K562 (cell line): ENCODE measurements at regions not wholly inside any gene's neighbourhood (a gene's known extent, or its start where the extent isn't known, plus 50 kb on each side); places are given as distances from the start of the nearest gene placed in this dataset.

ENCODE experiments used
- ATAC-seq: fragments of 200-7000 bp; cut with Tn5 transposase; 3 replicates; pipeline ENCODE4 v1.9.1; 2020; ENCODE audit warnings: moderate library complexity
- BruUV-seq: library from RNA; stranded (reverse); fragments of 400-500 nt; replicated peaks from 2 replicates; lab custom pipeline; 2021; lab: Mats Ljungman, UMichigan
- CTCF ChIA-PET: fragments of 300-600 bp; formaldehyde crosslinking; extraction: SDS; loops from one replicate; lab custom pipeline; 2021; ENCODE audit warnings: low intra/inter-chr PET ratio; lab: Yijun Ruan, JAX
- POLR2A ChIA-PET: fragments of 300-600, 350-650 bp; sonication (Branson Sonifier 250); formaldehyde crosslinking; extraction: SDS; loops from one replicate; lab custom pipeline; 2021; ENCODE audit warnings: antibody characterized with exemption, inconsistent platforms; lab: Yijun Ruan, JAX
- DNase-seq, 4 experiments: peaks; one replicate each; pipeline versions ENCODE4 v3.0.0 to v3.0.0-alpha.2; 2011 to 2018; ENCODE audit warnings: low spot score in 3 of 4, mixed read lengths in 3 of 4; ENCODE audit errors: extremely low read depth in 1 of 4
- FAIRE-seq: peaks from 2 replicates; lab custom pipeline; 2011; peaks lifted over from hg19 to GRCh38; lab: Jason Lieb, UNC
- H2AFZ ChIP-seq: 2 replicates; pipeline ENCODE4 v1.6.0; 2011; ENCODE audit warnings: low read depth, low read length, control low read depth, inconsistent platforms
- H3K27ac ChIP-seq: fragments of 200-600 bp; 3 replicates; pipeline ENCODE4 v1.8.0; 2011; ENCODE audit warnings: low read depth, mild to moderate bottlenecking, control low read depth, inconsistent platforms, low read length, moderate library complexity, mixed read lengths; ENCODE audit errors: extremely low read depth
- H3K27me3 ChIP-seq, 2 experiments: fragments of 300-600 bp in 1 of 2; 2 replicates in 1 of 2; 3 replicates in 1 of 2; pipeline versions ENCODE4 v1.6.0 to v1.8.0; 2011; ENCODE audit warnings: inconsistent platforms in 2 of 2, low read length in 2 of 2, mild to moderate bottlenecking in 1 of 2, mixed read lengths in 1 of 2, moderate library complexity in 1 of 2; ENCODE audit not compliant: control insufficient read depth in 2 of 2, insufficient read depth in 2 of 2
- H3K36me3 ChIP-seq: fragments of 300-600 bp; 3 replicates; pipeline ENCODE4 v1.8.0; 2011; ENCODE audit warnings: mild to moderate bottlenecking, low read length, inconsistent platforms; ENCODE audit not compliant: control insufficient read depth, insufficient read depth
- H3K4me1 ChIP-seq, 2 experiments: fragments of 200-600 bp in 1 of 2; replicated peaks in 1 of 2; 2 replicates in 1 of 2; 3 replicates in 1 of 2; pipeline versions ENCODE4 v1.5.1 to v1.8.0; 2011; ENCODE audit warnings: inconsistent platforms in 2 of 2, low read length in 2 of 2, mild to moderate bottlenecking in 1 of 2, mixed read lengths in 1 of 2, moderate library complexity in 1 of 2; ENCODE audit not compliant: control insufficient read depth in 2 of 2, insufficient read depth in 2 of 2
- H3K4me2 ChIP-seq: 2 replicates; pipeline ENCODE4 v1.6.1; 2011; ENCODE audit warnings: low read length, control low read depth, inconsistent platforms, mixed read lengths; ENCODE audit not compliant: insufficient read depth
- H3K4me3 ChIP-seq: fragments of 200-600 bp; sonication (generic), shearing (Covaris generic); 2 replicates; pipeline ENCODE4 v1.5.1; 2016; ENCODE audit warnings: control low read depth, inconsistent platforms
- H3K79me2 ChIP-seq: fragments of 200-600 bp; 3 replicates; pipeline ENCODE4 v1.8.0; 2011; ENCODE audit warnings: low read length, inconsistent platforms; ENCODE audit not compliant: control insufficient read depth, insufficient read depth
- H3K9ac ChIP-seq, 2 experiments: 2 replicates each; pipeline versions ENCODE4 v1.6.0 to v1.6.1; 2011; ENCODE audit warnings: low read depth in 2 of 2, low read length in 2 of 2, control low read depth in 1 of 2, inconsistent platforms in 1 of 2, mild to moderate bottlenecking in 1 of 2, mixed read lengths in 1 of 2; ENCODE audit not compliant: insufficient read depth in 1 of 2
- H3K9me1 ChIP-seq: one replicate; pipeline ENCODE4 v1.6.0; 2011; ENCODE audit warnings: inconsistent platforms, mild to moderate bottlenecking, low read length, moderate library complexity; ENCODE audit not compliant: control insufficient read depth, insufficient read depth
- H3K9me3 ChIP-seq: replicated peaks from 2 replicates; pipeline ENCODE4 v1.5.1; 2011; ENCODE audit warnings: low read depth, low read length, inconsistent platforms; ENCODE audit not compliant: control insufficient read depth, insufficient read depth
- H4K20me1 ChIP-seq: replicated peaks from 2 replicates; pipeline ENCODE4 v1.6.1; 2011; ENCODE audit warnings: low read length, inconsistent platforms, mixed read lengths; ENCODE audit not compliant: control insufficient read depth, insufficient read depth
- CREBBP ChIP-seq: IDR thresholded peaks from one replicate; pipeline ENCODE4 v1.6.1; 2012; ENCODE audit warnings: low read depth, mild to moderate bottlenecking, control low read depth, inconsistent platforms, low read length
- FOXA1 ChIP-seq: fragments of 450-650 bp; IDR thresholded peaks from 2 replicates; pipeline ENCODE4 v1.6.1; 2016; ENCODE audit warnings: mild to moderate bottlenecking, borderline replicate concordance
- GATAD2A ChIP-seq: fragments of 450-650 bp; IDR thresholded peaks from 2 replicates; pipeline ENCODE4 v1.6.1; 2017
- MCM2 ChIP-seq: fragments of 450-650 bp; IDR thresholded peaks from 2 replicates; pipeline ENCODE4 v1.6.1; 2017; ENCODE audit warnings: low read depth, mild to moderate bottlenecking
- MEIS2 ChIP-seq: fragments of 450-650 bp; IDR thresholded peaks from 2 replicates; pipeline ENCODE4 v1.6.1; 2014; ENCODE audit warnings: mild to moderate bottlenecking; ENCODE audit not compliant: partially characterized antibody
- NCOA4 ChIP-seq: fragments of 450-650 bp; IDR thresholded peaks from 2 replicates; pipeline ENCODE4 v1.6.1; 2018; ENCODE audit warnings: mild to moderate bottlenecking; ENCODE audit not compliant: partially characterized antibody
- RCOR1 ChIP-seq, 2 experiments: IDR thresholded peaks; 2 replicates each; pipeline ENCODE4 v1.6.1; 2012; ENCODE audit warnings: low read depth in 2 of 2, low read length in 2 of 2, borderline replicate concordance in 1 of 2, improper control_type of control experiment in 1 of 2
- WHSC1 ChIP-seq: IDR thresholded peaks from one replicate; pipeline ENCODE4 v1.6.1; 2012; ENCODE audit warnings: low read length, control low read depth, inconsistent platforms
- ZBTB1 ChIP-seq: sonication (generic); formaldehyde crosslinking; IDR thresholded peaks from 2 replicates; pipeline ENCODE4 v1.8.1; 2023; ENCODE audit warnings: missing genetic modification reagents, low read depth, mild to moderate bottlenecking, borderline replicate concordance
- ZNF274 ChIP-seq: IDR thresholded peaks from 2 replicates; pipeline ENCODE4 v1.6.1; 2011; ENCODE audit warnings: low read depth, mild to moderate bottlenecking, low read length, moderate library complexity, borderline replicate concordance
- ZNF785 ChIP-seq: fragments of 250-450 bp; sonication (Bioruptor Pico); IDR thresholded peaks from 2 replicates; pipeline ENCODE4 v1.4.0; 2020; ENCODE audit warnings: mild to moderate bottlenecking
- WGBS: fragments of 100-300 bp; shearing (Covaris generic); methylation state at CpG from one replicate; pipeline ENCODE4 v1.1.6; 2016; ENCODE audit warnings: low coverage, mixed read lengths; ENCODE audit not compliant: insufficient coverage; ENCODE audit errors: missing lambda C conversion rate; 5-methylcytosine and 5-hydroxymethylcytosine counted together
- in situ Hi-C: fragments of 300-500 bp; cut with MboI; formaldehyde crosslinking; loops from 4 replicates; pipeline ENCODE4 v1.15.0; 2018; ENCODE audit warnings: inconsistent platforms, mixed read lengths
- intact Hi-C: fragments of 100-400 bp; cut with micrococcal nuclease; formaldehyde crosslinking; loops from 2 replicates; pipeline ENCODE4 v1.14.2; 2022
- TF ChIP-seq, protein P1 (sequence below): fragments of 450-650 bp; IDR thresholded peaks from 2 replicates; pipeline ENCODE4 v1.6.1; 2016; ENCODE audit warnings: low read depth, mild to moderate bottlenecking, moderate library complexity

DNA sequence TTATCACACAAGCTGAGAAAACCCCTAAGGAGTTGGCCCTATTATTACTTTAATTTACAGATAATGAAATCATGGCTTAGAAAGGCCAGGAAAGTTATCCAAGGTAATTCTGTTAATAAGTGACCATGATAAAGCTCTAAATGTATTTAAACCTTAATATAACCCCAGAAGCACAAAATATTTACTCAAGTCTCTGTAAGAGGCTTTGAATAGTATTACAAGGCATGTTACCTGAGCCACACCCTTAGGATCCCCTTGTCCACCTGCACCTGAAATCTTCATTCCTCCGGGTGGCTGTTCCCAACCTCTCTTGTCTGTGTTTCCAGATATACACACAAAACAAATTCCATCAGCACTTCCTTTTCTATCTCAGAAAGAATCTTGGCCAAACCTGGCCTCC, 271.6 kb upstream of the BMP2 start (continued):
- TF ChIP-seq, protein P1, sequence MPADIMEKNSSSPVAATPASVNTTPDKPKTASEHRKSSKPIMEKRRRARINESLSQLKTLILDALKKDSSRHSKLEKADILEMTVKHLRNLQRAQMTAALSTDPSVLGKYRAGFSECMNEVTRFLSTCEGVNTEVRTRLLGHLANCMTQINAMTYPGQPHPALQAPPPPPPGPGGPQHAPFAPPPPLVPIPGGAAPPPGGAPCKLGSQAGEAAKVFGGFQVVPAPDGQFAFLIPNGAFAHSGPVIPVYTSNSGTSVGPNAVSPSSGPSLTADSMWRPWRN, result no peak
- TF ChIP-seq ZNF274 (no peak), WHSC1 (no peak), ZBTB1 (CRISPR knock-in tag) (no peak), MEIS2 (no peak), GATAD2A (no peak), NCOA4 (no peak)
- TF ChIP-seq, all 486 proteins: peak for 0

DNA sequence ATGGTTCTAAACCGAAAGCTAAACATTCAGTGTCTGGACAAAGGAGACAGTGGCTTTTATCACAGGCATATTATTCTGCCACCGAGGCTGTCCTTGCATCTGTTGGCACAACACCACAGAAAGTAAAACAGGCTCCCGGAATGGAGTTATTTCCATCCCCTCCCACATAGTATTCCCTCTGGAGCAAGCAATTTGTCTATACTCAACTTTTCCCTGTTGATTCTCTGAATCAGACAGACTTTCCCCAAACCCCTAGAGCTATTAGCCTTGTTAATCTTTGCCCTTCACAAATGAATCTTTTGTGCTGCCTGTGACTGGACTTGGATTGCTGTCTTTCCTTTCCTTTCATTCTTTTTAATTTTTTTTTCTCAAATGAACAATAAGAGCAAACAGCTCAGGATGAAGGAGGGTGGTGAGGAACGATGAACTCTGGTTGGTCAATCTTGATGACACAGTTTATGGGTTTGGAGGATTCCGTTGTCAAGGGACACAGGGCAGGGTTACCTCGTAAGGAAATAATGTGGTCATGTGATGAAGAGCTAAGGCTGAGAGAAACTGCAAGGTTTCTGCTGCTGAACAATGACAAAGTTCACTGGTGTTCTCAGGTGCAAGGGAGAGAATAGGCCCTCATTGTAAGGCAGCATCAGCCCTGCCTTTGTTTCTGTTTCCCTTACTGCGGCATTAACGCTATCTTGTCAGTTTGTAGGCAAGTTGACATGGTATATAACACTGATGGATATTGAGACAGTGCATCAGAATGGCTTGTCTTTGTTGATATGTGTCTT, 275.0 kb upstream of the BMP2 start:
- no peaks in the 10 kb centered on the region for H3K36me3 ChIP-seq
- in situ Hi-C loops, result no loop called here

More for the DNA sequence above, 275.0 kb upstream of the BMP2 start:
- H4K20me1 ChIP-seq, result no peaks in the 10 kb centered on the region
- BruUV-seq, result no TSS peak
- FAIRE-seq, result no peak
- no peak overlapping the region for H3K27ac ChIP-seq
- ChIA-PET POLR2A (no interaction called here), CTCF (no interaction called here)
- TF ChIP-seq MCM2, result no peak
- TF ChIP-seq FOXA1, result no peak
- TF ChIP-seq ZNF785, result no peak
- no peak for TF ChIP-seq RCOR1 (IDR thresholded peaks at IDR 0.05; ENCODE audit: borderline replicate concordance in 1 of 2, low read depth in 2 of 2, low read length in 2 of 2)
- TF ChIP-seq CREBBP, result no peak
- H3K9ac ChIP-seq, result no peak overlapping the region
- 2% methylated on average over 7 of the region's 8 CpGs for WGBS
- H3K79me2 ChIP-seq, result no peaks in the 10 kb centered on the region
- H3K4me1 ChIP-seq, result no peaks in the 10 kb centered on the region
- no peak overlapping the region for H3K4me2 ChIP-seq
- ATAC-seq, result no peak
- no peaks in the 10 kb centered on the region for H3K9me1 ChIP-seq
- no peak overlapping the region for H3K4me3 ChIP-seq
- intact Hi-C loops, result no loop called here
- H3K27me3 ChIP-seq, result no peaks in the 10 kb centered on the region
- no peaks in the 10 kb centered on the region for H3K9me3 ChIP-seq
- no peak overlapping the region for H2AFZ ChIP-seq
- DNase-seq, result no peak
